Esophagus squamous epithelium (tissue), 5 donors: ENCODE measurements at regions not wholly inside any gene's neighbourhood (a gene's known extent, or its start where the extent isn't known, plus 50 kb on each side); places are given as distances from the start of the nearest gene placed in this dataset.

Experiments
- DNase-seq: peaks from one replicate; lab custom pipeline; 2025; lab: John Stamatoyannopoulos, UW
- H3K27ac ChIP-seq, 4 donors: fragments of 200-600 bp; sonication (generic); one replicate each; pipeline ENCODE4 v1.5.1; 2016 to 2019; ENCODE audit warnings: mild to moderate bottlenecking in 1 of 4
- H3K27me3 ChIP-seq, 4 donors: fragments of 200-600 bp; sonication (generic); 1 replicate in 3 of 4; 2 replicates in 1 of 4; pipeline versions ENCODE4 v1.5.1 to v1.6.0; 2017 to 2021; ENCODE audit warnings: antibody characterized with exemption in 1 of 4
- H3K36me3 ChIP-seq, 3 donors: fragments of 200-600 bp; sonication (generic); one replicate each; pipeline ENCODE4 v1.5.1; 2016 to 2019
- H3K4me1 ChIP-seq, 3 donors: fragments of 200-600 bp; sonication (generic); one replicate each; pipeline ENCODE4 v1.5.1; 2017 to 2019
- H3K4me3 ChIP-seq, 4 donors: fragments of 200-600 bp; sonication (generic); 1 replicate in 3 of 4; 2 replicates in 1 of 4; pipeline ENCODE4 v1.5.1; 2016 to 2019; ENCODE audit warnings: mild to moderate bottlenecking in 2 of 4, moderate library complexity in 1 of 4
- H3K9me3 ChIP-seq, 3 donors: fragments of 200-600 bp; sonication (generic); one replicate each; pipeline ENCODE4 v1.5.1; 2016 to 2019
- CTCF ChIP-seq, 6 experiments: fragments of 450-650 bp in 4 of 6; fragments of 200-600 bp in 2 of 6; sonication (generic) in 2 of 6; IDR thresholded peaks; one replicate each; pipeline ENCODE4 v1.5.1; 2016 to 2019; ENCODE audit warnings: antibody characterized with exemption in 6 of 6, mild to moderate bottlenecking in 4 of 6, moderate library complexity in 4 of 6
- POLR2A ChIP-seq, 4 donors: fragments of 450-650 bp; IDR thresholded peaks; one replicate each; pipeline ENCODE4 v1.6.1; 2017; ENCODE audit warnings: antibody characterized with exemption in 4 of 4, mild to moderate bottlenecking in 4 of 4, moderate library complexity in 3 of 4
- WGBS, 2 donors: methylation state at CpG; one replicate each; pipeline ENCODE4 v1.1.5; 2018; 5-methylcytosine and 5-hydroxymethylcytosine counted together
- intact Hi-C: fragments of 100-400 bp; cut with DNase I; formaldehyde crosslinking; loops from one replicate; pipeline ENCODE4 v1.15.0; 2022
- donor health status: DM: yes; HTN: yes; CAD: no.

- Histone ChIP-seq H3K36me3 (no peaks in the 10 kb centered on the region), H3K4me3 (peak overlapping the region in 1 of 4 donors; percentile 5), H3K9me3 (no peaks in the 10 kb centered on the region), H3K4me1 (peaks cover 0 to 20% (median 0%) of the 10 kb centered on the region in 3 donors), H3K27me3 (no peaks in the 10 kb centered on the region), H3K27ac (peak overlapping the region in 2 of 4 donors; percentile 23 to 68)
- 6 to 49% methylated on average over 2 of the region's 2 CpGs for WGBS, 2 donors
- TF ChIP-seq CTCF (IDR thresholded peaks at IDR 0.05) (no peak), POLR2A (IDR thresholded peaks at IDR 0.05) (no peak)
- intact Hi-C loops: no loop called here
- DNase-seq: no peak
Measured at GRCh38 chr4:104870495-104871233, 276.0 kb upstream of the TET2 start.

DNA sequence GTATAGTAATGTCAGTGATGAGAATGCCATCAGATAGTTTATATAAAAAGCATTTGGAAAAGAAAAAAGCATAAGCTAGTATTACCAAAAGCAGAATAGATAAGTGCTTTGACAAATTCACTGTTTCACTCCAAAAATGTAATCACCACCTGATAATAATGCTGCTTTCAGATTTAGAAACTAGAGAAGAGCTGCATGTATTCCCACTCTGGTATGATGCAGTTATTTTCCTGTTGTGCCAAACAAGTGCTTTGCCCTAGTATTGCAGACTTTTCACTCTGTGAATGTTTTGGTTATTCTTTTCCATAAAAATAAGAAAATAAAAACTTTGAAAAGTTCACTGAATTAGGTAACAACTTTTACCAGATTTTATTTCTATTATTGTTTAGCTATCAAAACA lies 267.7 kb upstream of the TET2 start:
- Histone ChIP-seq H3K27ac (peak overlapping the region in 2 of 4 donors; percentile 28 to 38), H3K4me1 (peaks cover 0 to 30% (median 0%) of the 10 kb centered on the region in 3 donors), H3K36me3 (no peaks in the 10 kb centered on the region), H3K9me3 (no peaks in the 10 kb centered on the region), H3K4me3 (no peak overlapping the region), H3K27me3 (no peaks in the 10 kb centered on the region)
- no peak for DNase-seq
- TF ChIP-seq CTCF (IDR thresholded peaks at IDR 0.05) (no peak), POLR2A (IDR thresholded peaks at IDR 0.05) (no peak)
- intact Hi-C loops: loop anchor here (5.0 kb wide), 1 partner anchor 83 kb away; no protein-coding TSS in a partner anchor

GRCh38 chr4:104879367-104879766 lies 267.3 kb upstream of the TET2 start:
- Histone ChIP-seq H3K27ac (peak overlapping the region in 2 of 4 donors; percentile 28 to 38), H3K36me3 (no peaks in the 10 kb centered on the region), H3K4me3 (no peak overlapping the region), H3K4me1 (peaks cover 0 to 30% (median 0%) of the 10 kb centered on the region in 3 donors), H3K27me3 (no peaks in the 10 kb centered on the region), H3K9me3 (no peaks in the 10 kb centered on the region)
- intact Hi-C loops: loop anchor here (5.0 kb wide), 1 partner anchor 83 kb away; no protein-coding TSS in a partner anchor
- WGBS, 2 donors: 12 to 27% methylated on average over 4 of the region's 4 CpGs
- TF ChIP-seq CTCF (IDR thresholded peaks at IDR 0.05) (no peak), POLR2A (IDR thresholded peaks at IDR 0.05) (no peak)
- no peak for DNase-seq

- Histone ChIP-seq H3K27me3 (no peaks in the 10 kb centered on the region), H3K27ac (peak overlapping the region in 2 of 4 donors; percentile 28 to 38), H3K4me1 (peaks cover 0 to 30% (median 0%) of the 10 kb centered on the region in 3 donors), H3K9me3 (no peaks in the 10 kb centered on the region), H3K36me3 (no peaks in the 10 kb centered on the region), H3K4me3 (no peak overlapping the region)
- no peak for TF ChIP-seq CTCF (IDR thresholded peaks at IDR 0.05)
- TF ChIP-seq POLR2A (IDR thresholded peaks at IDR 0.05): no peak
- intact Hi-C loops: loop anchor here (5.0 kb wide), 1 partner anchor 82 kb away; no protein-coding TSS in a partner anchor
- 46 to 78% methylated on average over 2 of the region's 2 CpGs for WGBS, 2 donors
- no peak for DNase-seq
Measured at GRCh38 chr4:104879854-104880253, 266.8 kb upstream of the TET2 start.

DNA sequence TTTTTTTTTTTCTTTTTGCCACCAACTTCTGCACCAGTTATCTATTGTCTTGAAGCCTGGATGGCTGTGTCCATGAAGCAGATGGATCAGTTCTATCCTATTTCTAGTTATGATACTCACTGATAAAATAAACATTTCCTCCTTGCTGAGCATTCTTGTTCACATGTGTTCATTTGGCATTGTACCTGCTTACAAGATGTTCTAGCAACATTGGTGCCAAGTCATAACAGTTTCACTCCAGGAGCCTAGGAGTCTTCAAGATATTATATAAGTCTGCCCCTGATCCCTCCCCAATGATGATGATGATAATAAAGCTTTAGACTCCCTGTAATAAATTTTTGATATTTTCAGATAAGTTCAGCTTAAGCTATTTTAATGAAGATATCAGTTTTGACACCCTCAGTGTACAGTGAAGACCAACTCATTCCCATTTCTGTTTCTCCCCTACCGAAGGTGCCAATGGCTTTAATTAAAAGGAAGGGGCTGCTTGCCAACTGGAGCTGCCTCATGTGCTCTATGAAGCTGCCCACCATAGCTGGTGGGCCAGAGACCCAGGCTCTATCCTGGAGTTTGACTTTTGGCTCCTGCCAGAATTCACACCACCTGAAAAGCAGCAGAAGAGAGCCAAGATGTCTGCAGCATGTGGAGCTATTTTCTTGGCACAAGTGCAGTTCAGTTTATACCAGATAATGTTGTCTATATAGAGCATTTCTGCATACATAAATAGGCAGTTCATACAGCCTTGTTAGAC lies 265.4 kb upstream of the TET2 start:
- intact Hi-C loops: no loop called here
- no peak overlapping the region for H3K4me3 ChIP-seq
- peaks cover 0 to 30% (median 0%) of the 10 kb centered on the region in 3 donors for H3K4me1 ChIP-seq
- DNase-seq: no peak
- WGBS, 2 donors: 75 to 89% methylated on average over 1 of the region's 1 CpG
- H3K9me3 ChIP-seq: no peaks in the 10 kb centered on the region
- no peaks in the 10 kb centered on the region for H3K36me3 ChIP-seq
- no peaks in the 10 kb centered on the region for H3K27me3 ChIP-seq
- TF ChIP-seq CTCF (IDR thresholded peaks at IDR 0.05) (no peak), POLR2A (IDR thresholded peaks at IDR 0.05) (no peak)
- no peak overlapping the region for H3K27ac ChIP-seq
